Endothelial cell of umbilical vein (primary cell): ENCODE measurements at regions not wholly inside any gene's neighbourhood (a gene's known extent, or its start where the extent isn't known, plus 50 kb on each side); places are given as distances from the start of the nearest gene placed in this dataset.

Source experiments
- BruUV-seq: library from RNA; stranded (reverse); fragments of 400-500 nt; replicated peaks from 2 replicates; lab custom pipeline; 2021; lab: Mats Ljungman, UMichigan
- CTCF ChIA-PET: fragments of 300-600, 350-600 bp; sonication (Branson Sonifier 250); formaldehyde crosslinking; loops from one replicate; lab custom pipeline; 2021; ENCODE audit warnings: antibody characterized with exemption, inconsistent platforms; lab: Charles Lee
- POLR2A ChIA-PET: fragments of 300-600, 350-600 bp; sonication (Branson Sonifier 250); formaldehyde crosslinking; loops from one replicate; lab custom pipeline; 2021; ENCODE audit warnings: antibody characterized with exemption, inconsistent platforms; lab: Charles Lee
- DNase-seq: peaks from one replicate; pipeline ENCODE4 v3.0.0-alpha.2; 2011; ENCODE audit warnings: low read depth, low spot score
- FAIRE-seq: peaks from 2 replicates; lab custom pipeline; 2011; peaks lifted over from hg19 to GRCh38; lab: Jason Lieb, UNC
- H2AFZ ChIP-seq: 2 replicates; pipeline ENCODE4 v1.6.0; 2012; ENCODE audit warnings: low read depth, low read length, control low read depth, inconsistent platforms
- H3K27ac ChIP-seq: 2 replicates; pipeline ENCODE4 v1.5.1; 2011; ENCODE audit warnings: low read depth, mild to moderate bottlenecking, control low read depth, low read length, moderate library complexity; ENCODE audit not compliant: insufficient read depth
- H3K27me3 ChIP-seq, 2 experiments: 2 replicates each; pipeline versions ENCODE4 v1.6.0 to v1.6.1; 2011; ENCODE audit warnings: low read length in 2 of 2, mixed read lengths in 1 of 2; ENCODE audit not compliant: control insufficient read depth in 2 of 2, insufficient read depth in 2 of 2
- H3K36me3 ChIP-seq, 2 experiments: 2 replicates in 1 of 2; 3 replicates in 1 of 2; pipeline ENCODE4 v1.5.1; 2011; ENCODE audit warnings: low read length in 2 of 2, mild to moderate bottlenecking in 1 of 2, moderate library complexity in 1 of 2; ENCODE audit not compliant: control insufficient read depth in 2 of 2, insufficient read depth in 2 of 2; ENCODE audit errors: extremely low read depth in 1 of 2
- H3K4me1 ChIP-seq: 3 replicates; pipeline ENCODE4 v1.5.1; 2011; ENCODE audit warnings: mild to moderate bottlenecking, low read length; ENCODE audit not compliant: control insufficient read depth, insufficient read depth; ENCODE audit errors: extremely low read depth
- H3K4me2 ChIP-seq: 2 replicates; pipeline ENCODE4 v1.6.1; 2011; ENCODE audit warnings: low read length, control low read depth, mixed read lengths; ENCODE audit not compliant: insufficient read depth
- H3K4me3 ChIP-seq, 3 experiments: fragments of 200-600 bp in 1 of 3; sonication (generic), shearing (Covaris generic) in 1 of 3; replicated peaks in 1 of 3; 2 replicates each; pipeline ENCODE4 v1.5.1; 2011 to 2016; ENCODE audit warnings: control low read depth in 3 of 3, low read length in 3 of 3, mild to moderate bottlenecking in 2 of 3, inconsistent platforms in 1 of 3, low read depth in 1 of 3, moderate library complexity in 1 of 3; ENCODE audit not compliant: insufficient read depth in 1 of 3
- H3K79me2 ChIP-seq: 2 replicates; pipeline ENCODE4 v1.6.0; 2012; ENCODE audit warnings: low read length, inconsistent platforms; ENCODE audit not compliant: control insufficient read depth, insufficient read depth
- H3K9ac ChIP-seq: replicated peaks from 2 replicates; pipeline ENCODE3; 2011; ENCODE audit warnings: low read length, control low read depth; ENCODE audit not compliant: insufficient read depth; ENCODE audit errors: extremely low read depth
- H3K9me1 ChIP-seq: replicated peaks from 3 replicates; pipeline ENCODE4 v1.6.0; 2011; ENCODE audit warnings: mild to moderate bottlenecking, low read length; ENCODE audit not compliant: control insufficient read depth, insufficient read depth; ENCODE audit errors: extremely low read depth
- H3K9me3 ChIP-seq: replicated peaks from 2 replicates; pipeline ENCODE4 v1.5.1; 2012; ENCODE audit warnings: low read length, inconsistent platforms; ENCODE audit not compliant: control insufficient read depth, insufficient read depth
- H4K20me1 ChIP-seq: replicated peaks from 2 replicates; pipeline ENCODE3; 2011; ENCODE audit warnings: mild to moderate bottlenecking, low read length; ENCODE audit not compliant: control insufficient read depth, insufficient read depth; ENCODE audit errors: extremely low read depth
- EZH2 ChIP-seq: IDR thresholded peaks from 2 replicates; pipeline ENCODE4 v1.6.1; 2012; ENCODE audit warnings: borderline replicate concordance, low read depth, mild to moderate bottlenecking, moderate library complexity, low read length, inconsistent platforms; ENCODE audit not compliant: severe bottlenecking
- GATA2 ChIP-seq: IDR thresholded peaks from 2 replicates; pipeline ENCODE4 v1.7.0; 2011; ENCODE audit warnings: low read depth, mild to moderate bottlenecking, moderate library complexity, mixed read lengths, low read length; ENCODE audit not compliant: insufficient read length, insufficient read depth
- JUN ChIP-seq: IDR thresholded peaks from 2 replicates; pipeline ENCODE4 v1.6.1; 2011; ENCODE audit warnings: borderline replicate concordance, low read depth; ENCODE audit not compliant: insufficient read length, insufficient read depth
- MYC ChIP-seq: IDR thresholded peaks from one replicate; pipeline ENCODE4 v1.6.1; 2011; ENCODE audit warnings: mild to moderate bottlenecking, low read depth, low read length
- POLR2A ChIP-seq: IDR thresholded peaks from 2 replicates; pipeline ENCODE4 v1.6.1; 2012; ENCODE audit warnings: low read depth, mild to moderate bottlenecking, control low read depth, low read length
- POLR2AphosphoS5 ChIP-seq: IDR thresholded peaks from 2 replicates; pipeline ENCODE4 v1.6.1; 2012; ENCODE audit warnings: low read depth, mild to moderate bottlenecking, control low read depth, low read length, moderate library complexity; ENCODE audit not compliant: insufficient read depth
- dilution Hi-C: fragments of 300-500 bp; cut with MboI; formaldehyde crosslinking; loops from one replicate; pipeline ENCODE4 v1.15.0; 2019; ENCODE audit warnings: low sequenced_read_pairs; ENCODE audit not compliant: extremely low pct_ligation_motif_present
- intact Hi-C: fragments of 100-400 bp; cut with micrococcal nuclease; formaldehyde crosslinking; loops from one replicate; pipeline ENCODE4 v1.10.0; 2022
- TF ChIP-seq, protein P1 (sequence below): IDR thresholded peaks from 2 replicates; pipeline ENCODE4 v1.6.1; 2011; ENCODE audit not compliant: insufficient read depth, insufficient read length
- TF ChIP-seq, protein P2 (sequence below), 2 donors: IDR thresholded peaks; 1 replicate in 1 of 2; 2 replicates in 1 of 2; pipeline ENCODE4 v1.5.1; 2011; ENCODE audit warnings: low read length in 2 of 2, mild to moderate bottlenecking in 2 of 2, moderate library complexity in 2 of 2, control low read depth in 1 of 2, inconsistent platforms in 1 of 2, low read depth in 1 of 2; ENCODE audit not compliant: insufficient read depth in 1 of 2; ENCODE audit errors: extremely low read depth in 1 of 2

DNA sequence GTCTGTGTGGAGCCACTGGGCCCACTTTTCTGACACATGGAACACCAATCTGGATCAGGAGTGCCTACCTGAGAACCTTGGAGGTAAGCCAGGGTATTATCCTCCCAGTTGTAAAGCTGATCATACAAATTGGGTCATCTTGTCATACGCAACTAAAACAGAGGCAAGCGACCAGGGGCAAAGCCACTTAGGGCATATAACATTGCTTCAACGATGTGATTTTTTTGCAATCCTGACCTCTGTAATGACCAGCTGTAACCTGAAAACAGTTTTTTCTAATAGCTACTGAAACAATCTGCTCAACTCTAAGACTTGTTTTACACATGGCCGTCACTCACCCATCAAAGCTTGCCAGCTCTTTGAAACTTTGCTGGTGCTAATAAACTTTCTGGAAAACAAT is 261.5 kb upstream of the AGTR2 start:
- no peak overlapping the region for H3K4me2 ChIP-seq
- ChIA-PET CTCF (no interaction called here), POLR2A (no interaction called here)
- dilution Hi-C loops (no loop called here), intact Hi-C loops (no loop called here)
- H2AFZ ChIP-seq, result no peak overlapping the region
- no peak for DNase-seq
- no peaks in the 10 kb centered on the region for H3K36me3 ChIP-seq
- H3K4me3 ChIP-seq, result no peak overlapping the region
- no peaks in the 10 kb centered on the region for H3K4me1 ChIP-seq
- no peaks in the 10 kb centered on the region for H4K20me1 ChIP-seq
- no TSS peak for BruUV-seq
- no peaks in the 10 kb centered on the region for H3K9me3 ChIP-seq
- no peaks in the 10 kb centered on the region for H3K9me1 ChIP-seq
- no peak overlapping the region for H3K27ac ChIP-seq
- no peak for FAIRE-seq
- H3K79me2 ChIP-seq, result no peaks in the 10 kb centered on the region
- no peak overlapping the region for H3K9ac ChIP-seq
- H3K27me3 ChIP-seq, result no peaks in the 10 kb centered on the region
- TF ChIP-seq EZH2, result no peak
- TF ChIP-seq, protein P1, sequence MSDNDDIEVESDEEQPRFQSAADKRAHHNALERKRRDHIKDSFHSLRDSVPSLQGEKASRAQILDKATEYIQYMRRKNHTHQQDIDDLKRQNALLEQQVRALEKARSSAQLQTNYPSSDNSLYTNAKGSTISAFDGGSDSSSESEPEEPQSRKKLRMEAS, result no peak
- TF ChIP-seq JUN, result no peak

DNA sequence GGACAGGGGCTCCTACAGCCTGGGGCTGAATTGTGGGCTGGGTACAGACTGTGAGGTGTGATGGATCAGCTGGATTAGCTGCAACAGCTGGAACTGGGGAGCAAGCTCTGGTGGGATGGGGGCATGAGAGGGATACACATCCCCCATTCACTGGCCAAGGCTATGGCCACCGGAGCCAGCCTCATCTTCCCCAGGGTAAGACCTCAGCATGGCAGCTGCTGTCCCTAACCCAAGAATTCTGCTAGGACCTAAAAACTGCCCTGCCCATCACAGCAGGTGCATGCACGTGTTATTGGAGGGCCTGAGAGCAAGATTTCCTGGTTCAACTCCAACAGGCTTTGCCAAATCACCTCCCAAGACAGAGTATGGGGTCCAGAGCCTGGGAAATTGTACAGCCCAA is 258.6 kb upstream of the AGTR2 start:
- Histone ChIP-seq H3K4me1 (no peaks in the 10 kb centered on the region), H3K4me2 (no peak overlapping the region), H3K9me1 (no peaks in the 10 kb centered on the region), H3K79me2 (no peaks in the 10 kb centered on the region), H3K9me3 (no peaks in the 10 kb centered on the region), H3K4me3 (no peak overlapping the region), H2AFZ (no peak overlapping the region), H3K27ac (no peak overlapping the region), H3K27me3 (no peaks in the 10 kb centered on the region), H4K20me1 (no peaks in the 10 kb centered on the region), H3K36me3 (no peaks in the 10 kb centered on the region), H3K9ac (no peak overlapping the region)
- intact Hi-C loops (no loop called here), dilution Hi-C loops (no loop called here)
- CTCF ChIA-PET, result no interaction called here
- no TSS peak for BruUV-seq
- FAIRE-seq (no peak), DNase-seq (no peak)
- POLR2A ChIA-PET, result no interaction called here
- no peak for TF ChIP-seq MYC
- TF ChIP-seq, protein P1, result no peak
- TF ChIP-seq EZH2, result no peak
- TF ChIP-seq, protein P2, sequence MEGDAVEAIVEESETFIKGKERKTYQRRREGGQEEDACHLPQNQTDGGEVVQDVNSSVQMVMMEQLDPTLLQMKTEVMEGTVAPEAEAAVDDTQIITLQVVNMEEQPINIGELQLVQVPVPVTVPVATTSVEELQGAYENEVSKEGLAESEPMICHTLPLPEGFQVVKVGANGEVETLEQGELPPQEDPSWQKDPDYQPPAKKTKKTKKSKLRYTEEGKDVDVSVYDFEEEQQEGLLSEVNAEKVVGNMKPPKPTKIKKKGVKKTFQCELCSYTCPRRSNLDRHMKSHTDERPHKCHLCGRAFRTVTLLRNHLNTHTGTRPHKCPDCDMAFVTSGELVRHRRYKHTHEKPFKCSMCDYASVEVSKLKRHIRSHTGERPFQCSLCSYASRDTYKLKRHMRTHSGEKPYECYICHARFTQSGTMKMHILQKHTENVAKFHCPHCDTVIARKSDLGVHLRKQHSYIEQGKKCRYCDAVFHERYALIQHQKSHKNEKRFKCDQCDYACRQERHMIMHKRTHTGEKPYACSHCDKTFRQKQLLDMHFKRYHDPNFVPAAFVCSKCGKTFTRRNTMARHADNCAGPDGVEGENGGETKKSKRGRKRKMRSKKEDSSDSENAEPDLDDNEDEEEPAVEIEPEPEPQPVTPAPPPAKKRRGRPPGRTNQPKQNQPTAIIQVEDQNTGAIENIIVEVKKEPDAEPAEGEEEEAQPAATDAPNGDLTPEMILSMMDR (IDR thresholded peaks at IDR 0.05; ENCODE audit: extremely low read depth in 1 of 2, insufficient read depth in 1 of 2, low read depth in 1 of 2, low read length in 2 of 2), result no peak
- TF ChIP-seq JUN, result no peak
- no peak for TF ChIP-seq GATA2
- TF ChIP-seq POLR2A, result no peak
- no peak for TF ChIP-seq POLR2AphosphoS5
